ENCODE measurements at regions not wholly inside any gene's neighbourhood (a gene's known extent, or its start where the extent isn't known, plus 50 kb on each side); places are given as distances from the start of the nearest gene placed in this dataset.

GRCh38 chr15:61421470-61421869, 192.4 kb upstream of the RORA start:
- no TSS peak for BruUV-seq (replicated peaks)
- no peak overlapping the region for H3K4me2 ChIP-seq (ENCODE audit: insufficient read depth, low read length)
- FAIRE-seq (no peak), DNase-seq (ENCODE audit: low read depth, low spot score) (no peak)
- dilution Hi-C loops (cut with MboI; ENCODE audit: extremely low pct_ligation_motif_present, low sequenced_read_pairs): no loop called here
- no peak overlapping the region for H3K27ac ChIP-seq (ENCODE audit: insufficient read depth, low read depth, low read length)
- H3K79me2 ChIP-seq (ENCODE audit: control insufficient read depth, insufficient read depth, low read length): no peaks in the 10 kb centered on the region
- no peaks in the 10 kb centered on the region for H3K9me1 ChIP-seq (replicated peaks; ENCODE audit: control insufficient read depth, extremely low read depth, insufficient read depth, low read length)
- H3K9me3 ChIP-seq (replicated peaks; ENCODE audit: control insufficient read depth, insufficient read depth, low read length): no peaks in the 10 kb centered on the region
- ChIA-PET POLR2A (no interaction called here), CTCF (no interaction called here)
- H2AFZ ChIP-seq (ENCODE audit: low read depth, low read length): no peak overlapping the region
- intact Hi-C loops (cut with micrococcal nuclease): no loop called here
- no peaks in the 10 kb centered on the region for H3K4me1 ChIP-seq (ENCODE audit: control insufficient read depth, extremely low read depth, insufficient read depth, low read length)
- H3K4me3 ChIP-seq (replicated peaks in 1 of 3; ENCODE audit: insufficient read depth in 1 of 3, low read depth in 1 of 3, low read length in 3 of 3): no peak overlapping the region
- no peak overlapping the region for H3K9ac ChIP-seq (replicated peaks; ENCODE audit: extremely low read depth, insufficient read depth, low read length)
- no peaks in the 10 kb centered on the region for H4K20me1 ChIP-seq (replicated peaks; ENCODE audit: control insufficient read depth, extremely low read depth, insufficient read depth, low read length)
- TF ChIP-seq FOS (IDR thresholded peaks at IDR 0.05; ENCODE audit: borderline replicate concordance, insufficient read depth, low read length) (no peak), POLR2A (IDR thresholded peaks at IDR 0.05; ENCODE audit: low read depth, low read length) (no peak), MAX (IDR thresholded peaks at IDR 0.05; ENCODE audit: insufficient read depth, insufficient read length) (no peak), POLR2AphosphoS5 (IDR thresholded peaks at IDR 0.05; ENCODE audit: insufficient read depth, low read depth, low read length) (no peak), EZH2 (IDR thresholded peaks at IDR 0.05; ENCODE audit: borderline replicate concordance, low read depth, low read length, severe bottlenecking) (no peak), CTCF (IDR thresholded peaks at IDR 0.05; ENCODE audit: extremely low read depth in 1 of 2, insufficient read depth in 1 of 2, low read depth in 1 of 2, low read length in 2 of 2) (no peak), JUN (IDR thresholded peaks at IDR 0.05; ENCODE audit: borderline replicate concordance, insufficient read depth, insufficient read length, low read depth) (no peak)
- H3K36me3 ChIP-seq (ENCODE audit: control insufficient read depth in 2 of 2, extremely low read depth in 1 of 2, insufficient read depth in 2 of 2, low read length in 2 of 2): no peaks in the 10 kb centered on the region
- peaks cover 0 to 2% of the 10 kb centered on the region in 2 experiments for H3K27me3 ChIP-seq (ENCODE audit: control insufficient read depth in 2 of 2, insufficient read depth in 2 of 2, low read length in 2 of 2)
